NCI-H2227 (cell line): ENCODE measurements at regions not wholly inside any gene's neighbourhood (a gene's known extent, or its start where the extent isn't known, plus 50 kb on each side); places are given as distances from the start of the nearest gene placed in this dataset.

Experiments
- DNase-seq: peaks from one replicate; lab custom pipeline; 2025; ENCODE audit not compliant: unreplicated experiment; lab: John Stamatoyannopoulos, UW

DNA sequence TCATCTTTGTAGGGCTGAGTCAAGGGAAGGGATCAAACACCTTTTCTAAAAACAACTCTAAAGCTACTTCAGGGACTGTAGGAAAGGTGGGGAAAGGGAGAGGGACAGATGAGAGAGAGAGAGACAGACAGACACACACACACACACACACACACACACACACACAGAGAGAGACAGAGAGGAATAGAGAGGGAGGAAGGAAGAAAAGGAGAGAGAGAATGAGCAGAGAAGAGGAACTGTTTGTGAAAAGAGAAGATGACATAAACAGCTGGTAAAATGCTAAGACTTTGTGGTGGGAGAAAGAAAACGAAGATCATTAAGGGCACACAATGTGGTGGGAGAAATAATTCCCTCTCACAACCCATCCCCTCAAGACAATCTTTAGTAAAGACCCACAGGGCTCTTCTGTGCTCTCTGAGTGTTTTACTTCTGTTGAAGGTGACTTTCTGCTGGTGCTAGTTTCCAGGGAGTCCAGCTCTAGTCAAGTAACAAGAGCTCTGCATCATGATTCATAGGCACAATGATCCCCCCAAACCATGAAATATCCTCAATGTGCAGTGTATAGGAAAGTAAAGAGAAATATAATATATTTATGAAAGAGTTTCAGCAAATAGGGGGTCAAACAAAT, 77.2 kb upstream of the STK17B start:
- DNase-seq = no peak

GRCh38 chr2:196249171-196249570, 77.8 kb upstream of the STK17B start:
- no peak for DNase-seq

DNA sequence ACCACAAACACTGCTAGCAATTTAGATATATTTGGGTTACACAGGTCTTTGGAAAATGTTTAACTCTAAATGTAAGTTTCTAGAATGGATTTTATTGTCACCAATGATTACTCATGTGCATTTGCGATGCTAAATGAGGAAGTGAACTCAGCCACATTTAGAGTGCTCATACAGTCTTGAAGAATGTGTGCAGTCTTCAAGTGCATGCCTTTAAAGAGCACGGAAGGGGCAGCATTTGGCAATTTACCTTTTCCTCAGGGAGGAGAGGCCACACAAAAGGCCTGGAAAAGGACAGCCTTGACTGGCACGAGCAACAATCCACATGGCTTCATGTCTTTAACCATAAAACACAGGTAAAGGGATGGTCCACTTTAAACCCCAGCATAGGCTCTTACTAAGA, 78.5 kb upstream of the STK17B start:
- DNase-seq = no peak

DNA sequence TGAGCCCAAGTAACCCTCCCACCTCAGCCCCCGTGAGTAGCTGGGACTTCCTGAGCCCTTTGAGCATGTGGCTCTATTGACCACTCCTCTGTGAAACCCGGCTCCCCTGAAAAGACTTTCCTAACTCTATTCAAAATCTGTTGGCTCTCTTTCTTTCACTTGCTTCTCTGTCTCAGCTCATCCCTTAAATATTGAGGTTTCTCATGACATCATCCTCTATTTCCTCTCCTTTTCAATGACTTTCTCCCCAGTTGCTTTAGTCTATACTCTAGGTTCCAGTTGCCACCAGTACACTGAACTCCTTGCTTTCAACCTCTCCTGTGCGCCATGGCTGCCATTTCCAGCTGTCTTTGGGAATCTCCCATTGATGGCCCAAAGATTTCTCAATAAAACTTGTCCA, 79.8 kb upstream of the STK17B start:
- DNase-seq = no peak

- no peak for DNase-seq
These were observed 81.2 kb upstream of the STK17B start for GRCh38 chr2:196252408-196253115.

DNA sequence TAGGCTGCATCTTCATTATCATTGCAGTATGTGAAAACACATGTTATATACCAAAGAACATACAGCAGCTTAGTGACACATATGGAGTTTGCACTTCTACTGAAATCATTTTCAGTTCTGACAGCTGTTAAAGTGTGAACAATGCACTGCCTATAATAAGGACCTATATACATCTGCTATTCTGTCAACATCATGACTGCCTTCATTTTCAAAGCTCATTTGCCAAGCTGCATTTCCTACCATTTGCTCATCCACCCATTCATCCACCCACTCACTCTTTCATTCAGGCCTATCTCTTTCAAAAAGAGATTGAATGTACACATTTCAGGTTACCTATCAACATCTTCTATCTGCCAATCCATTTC, 81.7 kb upstream of the STK17B start:
- no peak for DNase-seq

DNA sequence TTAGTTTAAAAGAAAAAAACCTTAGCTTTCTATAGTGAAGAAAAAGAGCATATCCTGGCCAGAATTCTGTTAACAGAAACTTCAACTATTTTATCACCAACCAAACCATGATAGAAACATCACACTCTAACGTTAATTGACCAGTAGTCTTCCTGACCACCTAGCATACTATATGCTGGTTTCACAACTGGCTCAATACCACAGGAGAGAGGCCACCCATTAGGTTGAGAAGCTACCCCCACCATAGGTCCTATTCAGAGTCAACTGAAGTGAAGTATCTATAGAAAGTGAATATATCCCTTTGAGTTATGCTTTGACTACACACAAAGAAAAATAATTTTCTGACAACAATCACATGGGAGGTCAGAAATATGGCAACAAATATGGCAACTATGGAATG, 85.2 kb upstream of the STK17B start:
- no peak for DNase-seq

- no peak for DNase-seq
These were observed 85.7 kb upstream of the STK17B start for GRCh38 chr2:196257086-196257485.

GRCh38 chr2:196258407-196258806, 87.0 kb upstream of the STK17B start:
- DNase-seq = no peak

- no peak for DNase-seq
These were observed 88.4 kb upstream of the STK17B start for GRCh38 chr2:196259507-196260481.

DNA sequence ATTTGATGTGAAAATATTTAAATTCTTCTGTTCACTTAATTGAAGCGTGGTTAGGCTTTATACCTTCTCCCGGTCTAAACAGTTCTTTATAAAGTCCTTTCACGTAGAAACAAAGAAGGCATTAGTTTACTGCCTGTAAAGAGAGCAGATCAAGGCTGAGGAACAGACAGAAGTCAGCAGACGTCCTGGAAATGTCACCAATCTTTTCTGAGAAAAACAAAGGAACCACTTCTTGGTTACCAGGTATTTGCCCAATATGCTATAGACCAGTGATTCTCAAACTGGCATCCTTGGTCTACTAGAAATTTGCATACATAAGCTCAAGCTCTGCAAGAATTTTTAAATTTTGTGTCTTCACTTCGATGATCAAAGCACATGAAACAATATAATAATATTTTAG, 89.2 kb upstream of the STK17B start:
- no peak for DNase-seq

GRCh38 chr2:196262606-196263005, 91.2 kb upstream of the STK17B start:
- DNase-seq = no peak

DNA sequence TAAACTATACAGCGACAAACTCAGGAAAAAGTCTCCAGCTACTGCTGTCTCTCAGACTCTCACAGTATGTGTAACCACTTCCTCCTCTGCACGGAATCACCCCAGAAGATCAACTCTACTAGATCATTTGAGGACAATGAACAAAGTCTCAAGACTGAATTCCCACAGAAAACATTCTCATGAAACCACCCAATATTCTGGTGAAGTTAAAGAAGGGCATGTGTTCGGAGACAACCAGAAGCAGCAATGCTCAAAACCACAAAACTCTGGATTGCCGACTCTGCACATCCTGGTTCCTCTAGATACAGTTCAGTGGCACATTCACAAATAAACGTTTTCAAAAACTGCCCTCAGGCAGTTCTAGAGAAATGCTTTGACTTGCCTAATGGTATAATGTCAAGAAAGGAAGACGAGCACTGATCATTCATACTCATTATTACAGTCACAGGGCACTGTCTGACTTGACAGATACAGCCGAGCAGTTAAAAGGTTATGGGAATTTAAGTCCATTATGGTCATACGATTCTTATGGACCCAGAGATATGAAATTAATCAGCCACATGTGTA, 91.9 kb upstream of the STK17B start:
- no peak for DNase-seq

- no peak for DNase-seq
These were observed 95.0 kb upstream of the STK17B start for GRCh38 chr2:196266351-196266750.

GRCh38 chr2:196266855-196267254, 95.5 kb upstream of the STK17B start:
- no peak for DNase-seq

- DNase-seq = no peak
These were observed 96.6 kb upstream of the STK17B start for GRCh38 chr2:196268025-196268424.

DNA sequence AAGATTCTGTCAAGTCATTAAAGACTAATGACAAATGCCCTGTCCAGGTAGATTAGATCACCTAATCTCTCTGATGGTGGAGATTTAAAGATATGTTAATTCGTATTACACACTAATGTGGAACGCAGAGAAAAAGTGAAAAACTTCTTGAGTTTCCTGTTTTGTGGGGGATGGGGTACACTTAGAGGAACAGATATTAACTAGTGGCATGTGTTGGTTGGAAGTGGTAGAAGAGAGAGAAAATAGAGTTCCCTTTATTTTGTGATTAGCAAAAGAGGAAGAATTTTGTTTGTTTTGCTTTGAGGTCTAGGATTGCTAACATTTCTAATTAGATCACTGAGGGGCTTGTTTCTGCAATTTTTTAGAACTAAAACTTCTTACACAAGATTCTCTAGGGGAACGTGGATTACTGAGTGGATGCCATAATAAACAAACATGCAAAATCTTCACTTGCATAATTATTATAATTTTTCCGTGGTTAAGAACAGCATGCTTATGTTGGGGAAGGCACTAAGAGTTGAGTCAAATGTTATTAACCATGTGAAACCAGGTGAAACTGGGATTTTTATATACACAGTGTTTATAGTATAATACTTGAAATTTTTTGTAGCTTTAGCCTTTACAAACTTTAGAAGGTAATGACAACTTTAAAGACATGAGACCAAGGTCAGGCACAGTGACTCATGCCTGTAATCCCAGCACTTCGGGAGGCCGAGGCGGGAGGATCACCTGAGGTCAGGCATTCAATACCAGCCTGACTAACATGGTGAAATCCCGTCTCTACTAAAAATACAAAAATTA, 97.4 kb upstream of the STK17B start:
- no peak for DNase-seq

- no peak for DNase-seq
These were observed 100.4 kb upstream of the STK17B start for GRCh38 chr2:196271795-196272194.

- peak; percentile 89 for DNase-seq
These were observed 103.0 kb upstream of the STK17B start for GRCh38 chr2:196274387-196274809.

DNA sequence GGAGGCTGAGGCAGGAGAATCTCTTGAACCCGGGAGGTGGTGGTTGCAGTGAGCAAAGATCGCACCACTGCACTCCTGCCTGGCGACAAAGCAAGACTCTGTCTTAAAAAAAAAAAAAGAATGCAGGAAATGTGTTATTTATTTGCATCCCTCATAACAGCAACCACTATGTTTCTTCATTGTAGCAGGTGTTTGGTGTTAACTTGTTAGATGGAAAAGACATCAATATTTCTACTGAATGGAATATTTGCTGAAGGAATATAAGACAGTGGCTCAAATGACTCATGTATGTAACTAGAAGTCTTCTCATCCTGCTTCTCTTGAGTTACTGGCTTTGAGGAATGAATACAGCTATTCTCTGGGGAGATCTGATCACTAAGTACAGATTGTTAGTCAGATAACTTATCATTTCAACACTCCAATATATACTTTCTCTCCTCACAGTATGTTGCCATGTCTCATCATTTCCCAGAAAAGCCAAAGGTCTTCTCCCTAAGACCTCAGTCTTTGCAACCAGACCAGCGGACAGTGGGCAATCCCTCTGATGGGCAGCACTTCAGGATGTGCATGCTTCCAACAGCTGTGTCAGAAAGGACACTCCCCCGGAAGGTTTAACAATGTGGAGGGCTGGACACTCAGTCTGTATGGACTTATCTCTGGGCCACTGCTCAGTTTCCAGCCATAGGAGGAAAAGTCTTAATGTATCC, 104.4 kb upstream of the STK17B start:
- peak; percentile 31 for DNase-seq
